ENCODE measurements at regions not wholly inside any gene's neighbourhood (a gene's known extent, or its start where the extent isn't known, plus 50 kb on each side); places are given as distances from the start of the nearest gene placed in this dataset.
A peak's percentile ranks its signal among the peaks of the same experiment; 100 is the strongest.

DNA sequence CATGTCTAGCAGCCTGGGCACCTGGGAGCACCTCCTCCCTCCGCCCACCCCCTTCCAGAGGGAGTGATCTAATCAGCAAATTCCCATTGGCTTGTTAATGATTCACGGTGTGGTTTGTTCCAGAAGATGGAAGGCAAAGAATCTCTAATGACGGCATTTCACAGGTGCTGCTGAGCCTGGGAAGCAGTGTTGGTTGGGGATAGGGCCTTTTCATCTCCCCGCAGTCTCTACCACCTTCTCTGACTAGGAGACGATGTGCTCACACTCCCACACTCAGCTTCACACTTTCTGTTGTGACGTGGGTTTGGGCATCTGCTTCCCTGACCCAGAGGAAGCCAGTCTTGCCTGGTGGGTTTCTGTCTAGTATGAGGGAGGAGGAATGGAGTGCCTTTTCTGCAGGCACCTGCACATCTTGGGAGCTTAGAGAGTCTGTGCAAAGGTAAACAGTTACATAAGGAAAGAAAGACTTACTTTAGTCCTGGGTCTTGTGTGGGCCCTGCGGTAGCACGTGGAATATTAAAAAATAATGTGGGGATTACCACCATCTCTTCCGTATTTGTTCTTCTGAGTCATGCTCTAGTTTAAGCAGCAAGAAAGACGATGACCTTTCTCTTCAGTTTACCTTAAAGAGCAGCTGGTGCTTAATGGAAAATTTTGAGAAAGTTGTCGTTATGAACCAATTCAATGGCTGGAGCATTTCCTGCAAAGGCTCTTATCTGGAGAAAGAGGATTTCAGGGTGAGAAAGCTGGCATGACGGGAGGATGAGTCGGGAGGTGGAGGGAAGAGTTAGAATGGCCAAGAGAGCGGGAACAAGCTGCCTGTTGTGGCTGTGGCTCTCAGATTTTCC lies 70.6 kb upstream of the ARHGAP5 start:
- peak; percentile 70 for DNase-seq

DNA sequence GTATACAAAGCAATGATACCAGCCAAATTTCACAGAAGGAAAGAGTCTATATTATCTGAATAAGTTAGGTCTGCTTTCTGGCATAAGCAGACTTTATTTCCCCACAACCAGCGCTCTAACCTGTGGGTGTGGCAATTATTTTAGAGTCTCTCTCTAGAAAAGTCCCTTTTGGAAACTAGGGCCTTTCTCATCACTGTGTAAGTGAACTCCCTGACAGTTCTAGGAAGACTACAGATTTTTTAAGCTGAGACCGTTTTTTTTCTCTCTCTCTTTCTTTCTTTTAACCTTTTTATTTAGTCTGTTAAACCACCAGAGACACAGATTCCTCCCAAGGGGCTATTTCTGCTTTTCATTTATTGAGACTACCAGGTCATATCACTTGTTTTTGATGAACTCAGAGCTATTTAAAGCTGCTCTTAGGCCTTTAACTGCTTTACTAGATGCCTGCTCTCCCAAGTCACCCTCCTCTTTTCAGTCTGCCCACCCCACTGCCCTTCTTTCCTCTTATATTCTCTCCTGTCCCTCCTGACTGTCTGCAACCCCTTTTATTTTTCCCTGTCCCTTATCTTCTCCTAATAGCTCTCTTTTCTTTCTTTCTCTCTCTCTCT lies 69.2 kb upstream of the ARHGAP5 start:
- DNase-seq = no peak

DNA sequence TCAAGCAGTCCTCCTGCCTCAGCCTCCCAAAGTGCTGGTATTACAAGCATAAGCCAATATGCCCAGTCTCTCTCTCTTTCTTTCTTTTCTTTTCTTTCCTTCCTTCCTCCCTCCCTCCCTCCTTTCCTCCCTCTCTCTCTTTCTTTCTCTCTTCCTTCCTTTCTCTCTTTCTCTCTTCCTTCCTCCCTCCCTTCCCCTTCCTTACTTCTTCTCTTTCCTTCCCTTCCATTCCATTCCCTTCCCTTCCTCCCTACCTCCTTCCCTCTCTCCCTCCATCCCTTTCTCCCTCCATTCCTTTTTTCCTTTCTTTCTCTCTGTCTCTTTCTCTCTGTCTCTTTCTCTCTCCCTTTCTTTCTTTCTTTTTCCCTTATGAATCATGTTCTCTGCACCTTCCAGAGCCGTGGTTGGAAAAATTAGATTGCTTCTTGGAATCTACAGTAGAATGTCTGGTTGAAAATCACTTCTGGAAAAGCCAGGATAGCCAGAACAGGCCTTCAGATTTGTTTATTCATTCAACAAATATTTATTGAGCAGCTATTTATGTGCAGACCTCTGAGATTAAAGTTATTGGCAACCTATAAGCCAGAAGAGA lies 68.4 kb upstream of the ARHGAP5 start:
- no peak for DNase-seq

GRCh38 chr14:32009221-32009975 lies 67.7 kb upstream of the ARHGAP5 start:
- DNase-seq = no peak

DNA sequence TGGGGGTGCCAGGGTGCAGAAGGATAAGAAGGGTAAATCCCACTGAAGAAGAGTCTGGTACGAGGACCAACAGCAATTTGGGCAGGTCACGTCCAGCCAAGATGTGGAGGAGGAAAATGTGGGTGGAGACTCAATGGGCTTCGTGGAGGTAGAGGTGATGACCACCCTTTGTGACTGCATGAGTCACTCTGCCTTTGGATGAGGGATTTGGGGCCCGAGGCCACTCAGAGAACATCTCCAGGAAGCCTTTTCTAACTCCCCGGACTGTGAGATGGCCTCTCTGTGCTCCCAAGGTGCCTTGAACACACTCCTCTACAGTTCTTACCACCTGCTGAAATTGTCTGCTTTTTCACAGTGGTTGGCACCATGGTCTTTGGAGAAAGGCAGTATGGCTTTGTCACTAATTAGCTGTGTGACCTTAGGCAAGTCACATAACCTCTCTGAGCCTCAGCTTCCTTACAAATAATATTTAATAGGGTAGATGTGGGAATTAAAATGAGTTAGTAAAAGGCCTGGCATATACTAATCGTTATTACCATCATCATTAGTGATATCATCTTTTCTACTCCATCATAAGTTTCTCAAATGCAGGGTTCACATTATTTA lies 67.0 kb upstream of the ARHGAP5 start:
- peak; percentile 75 for DNase-seq

DNA sequence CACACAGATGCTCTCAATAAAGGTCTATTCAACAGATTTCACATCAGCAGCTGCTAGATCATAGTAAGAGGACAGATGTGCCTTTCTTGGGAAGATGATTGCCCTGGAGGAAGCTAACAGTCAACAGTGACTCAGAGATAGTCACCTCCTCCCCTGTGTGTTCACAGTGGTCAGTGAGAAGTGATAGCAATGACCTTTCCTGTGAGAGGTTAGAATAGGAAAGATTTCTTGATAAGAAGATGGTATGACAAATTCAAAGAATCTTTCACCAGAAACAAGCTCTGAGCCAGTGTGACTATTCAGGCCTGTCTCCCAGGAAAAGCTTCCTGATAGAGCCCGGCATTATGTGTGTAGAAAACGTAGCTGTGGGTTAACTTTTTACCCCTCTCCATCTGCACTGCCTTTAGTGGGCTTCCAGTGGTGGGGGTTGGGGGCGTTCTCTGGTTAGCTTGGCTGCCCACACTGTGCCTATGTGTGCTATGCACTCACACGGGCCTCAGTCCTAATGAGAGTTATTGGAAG lies 66.4 kb upstream of the ARHGAP5 start:
- DNase-seq = peak; percentile 82

DNA sequence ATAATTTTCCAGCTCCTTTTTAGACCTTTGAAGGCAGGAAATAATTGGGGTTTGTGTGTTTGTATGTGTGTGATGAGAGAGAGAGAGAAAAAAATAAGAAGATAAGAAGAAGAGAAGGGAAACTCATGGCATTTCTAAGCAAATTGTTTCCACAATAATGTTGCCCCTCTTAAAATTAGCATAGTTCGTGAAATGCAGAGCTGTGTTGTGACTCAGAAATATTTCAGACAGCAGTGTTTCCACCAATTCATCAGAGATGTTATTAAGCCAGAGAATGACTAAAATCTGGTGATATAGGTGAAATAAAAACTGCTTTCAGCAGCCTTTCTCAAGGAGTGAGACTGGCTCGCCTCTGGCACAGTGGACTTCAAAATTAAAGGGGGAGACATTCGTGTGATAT lies 65.9 kb upstream of the ARHGAP5 start:
- no peak for DNase-seq

GRCh38 chr14:32012062-32012461 lies 65.0 kb upstream of the ARHGAP5 start:
- DNase-seq = no peak

- DNase-seq = no peak
Observed at GRCh38 chr14:32012571-32012970, 64.5 kb upstream of the ARHGAP5 start.

GRCh38 chr14:32013083-32013482 lies 64.0 kb upstream of the ARHGAP5 start:
- DNase-seq = no peak

- no peak for DNase-seq
Observed at GRCh38 chr14:32014057-32014456, 63.0 kb upstream of the ARHGAP5 start.

DNA sequence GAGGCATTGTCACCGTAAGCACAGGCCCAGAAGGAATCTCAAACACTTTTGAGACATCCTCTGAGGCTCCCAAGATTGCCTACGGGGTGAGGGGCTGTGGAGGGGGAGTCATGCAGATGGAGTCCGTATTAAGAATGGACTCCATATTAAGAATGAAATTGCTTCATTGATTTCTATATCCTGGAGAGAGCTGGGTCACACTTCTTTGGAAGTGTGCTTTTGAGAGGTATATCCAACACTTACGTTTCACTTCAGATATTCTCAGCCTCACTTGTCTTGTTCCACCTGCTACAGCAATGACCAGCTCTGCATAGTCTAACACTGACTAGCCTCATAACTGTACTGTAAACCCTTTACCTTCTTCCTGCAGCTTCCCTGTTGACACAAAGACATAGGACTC lies 62.6 kb upstream of the ARHGAP5 start:
- no peak for DNase-seq

DNA sequence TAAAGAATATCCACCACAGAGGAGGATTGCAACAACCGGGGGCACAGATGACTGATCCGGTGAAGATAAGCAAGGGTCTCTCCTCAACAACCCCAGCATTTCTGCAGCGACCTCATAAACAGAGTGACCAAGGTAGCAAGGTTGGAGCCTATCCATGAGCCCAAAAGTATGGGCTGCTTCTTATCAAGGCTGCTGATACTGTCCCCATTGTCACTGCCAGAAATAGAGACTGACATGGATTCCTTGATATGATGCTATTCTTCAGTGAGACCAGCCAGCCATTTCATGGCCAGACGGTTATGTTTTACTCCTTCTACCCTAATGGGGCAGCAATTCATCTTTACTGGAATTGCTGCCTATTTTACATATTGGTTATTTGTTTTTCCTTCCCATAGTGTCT lies 61.9 kb upstream of the ARHGAP5 start:
- no peak for DNase-seq

DNA sequence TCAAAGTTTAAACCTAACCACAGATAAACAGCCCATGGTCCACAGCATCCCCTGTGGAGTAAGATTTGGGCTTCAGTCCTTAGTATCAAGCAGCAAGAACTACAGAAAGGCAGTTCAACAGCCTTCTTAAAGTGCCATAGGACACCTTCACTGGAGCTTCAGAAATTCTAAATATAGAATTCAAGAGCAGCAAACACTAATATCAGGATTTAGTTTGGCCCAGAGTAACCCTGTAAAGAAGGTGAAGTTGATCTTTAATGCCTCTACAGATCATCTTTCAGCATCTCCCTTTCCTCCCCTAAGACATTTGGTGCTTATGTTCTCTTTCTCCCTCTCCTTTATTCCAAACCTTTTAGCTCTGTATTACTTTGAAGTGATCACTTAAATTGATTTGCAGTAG lies 59.5 kb upstream of the ARHGAP5 start:
- no peak for DNase-seq

GRCh38 chr14:32018391-32019092 lies 58.6 kb upstream of the ARHGAP5 start:
- no peak for DNase-seq

GRCh38 chr14:32019276-32019675 lies 57.8 kb upstream of the ARHGAP5 start:
- no peak for DNase-seq

GRCh38 chr14:32020882-32021281 lies 56.2 kb upstream of the ARHGAP5 start:
- no peak for DNase-seq

DNA sequence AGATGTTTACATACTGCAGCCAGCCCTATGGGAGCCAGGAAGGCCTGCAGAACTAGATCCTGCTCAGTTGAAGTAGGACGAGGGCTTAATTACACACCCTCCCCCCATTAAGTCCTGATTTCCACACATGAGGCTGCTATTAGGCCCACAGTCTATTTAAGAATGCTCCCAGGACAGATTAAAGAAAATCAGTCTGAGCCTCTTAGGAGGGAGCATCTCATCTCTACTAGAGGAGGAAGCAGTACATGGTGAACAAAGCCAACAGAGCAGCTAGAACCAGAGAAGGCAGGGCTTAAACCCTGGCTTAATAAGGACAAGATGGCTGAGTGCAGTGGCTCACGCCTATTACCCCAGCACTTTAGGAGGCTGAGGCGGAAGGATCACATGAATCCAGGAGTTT lies 55.8 kb upstream of the ARHGAP5 start:
- no peak for DNase-seq

DNA sequence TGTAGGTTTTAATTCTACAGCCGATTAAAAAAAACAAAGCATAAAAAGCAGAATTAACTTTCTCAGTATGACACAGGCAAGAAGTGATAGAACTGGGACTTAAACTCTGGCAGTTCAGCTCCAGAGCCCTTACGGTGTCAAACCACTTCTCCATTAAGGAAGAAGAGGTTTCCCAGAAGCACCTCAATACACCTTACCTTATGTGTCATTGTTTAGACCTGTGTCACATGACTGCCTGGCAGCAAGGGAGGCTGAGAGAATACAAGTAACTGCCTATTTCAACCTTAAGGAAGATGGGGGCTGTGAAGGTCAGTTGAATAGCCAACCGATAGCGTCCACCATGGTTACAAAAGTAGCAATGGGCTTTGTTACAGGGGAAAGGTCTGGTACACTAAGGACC lies 54.6 kb upstream of the ARHGAP5 start:
- no peak for DNase-seq

DNA sequence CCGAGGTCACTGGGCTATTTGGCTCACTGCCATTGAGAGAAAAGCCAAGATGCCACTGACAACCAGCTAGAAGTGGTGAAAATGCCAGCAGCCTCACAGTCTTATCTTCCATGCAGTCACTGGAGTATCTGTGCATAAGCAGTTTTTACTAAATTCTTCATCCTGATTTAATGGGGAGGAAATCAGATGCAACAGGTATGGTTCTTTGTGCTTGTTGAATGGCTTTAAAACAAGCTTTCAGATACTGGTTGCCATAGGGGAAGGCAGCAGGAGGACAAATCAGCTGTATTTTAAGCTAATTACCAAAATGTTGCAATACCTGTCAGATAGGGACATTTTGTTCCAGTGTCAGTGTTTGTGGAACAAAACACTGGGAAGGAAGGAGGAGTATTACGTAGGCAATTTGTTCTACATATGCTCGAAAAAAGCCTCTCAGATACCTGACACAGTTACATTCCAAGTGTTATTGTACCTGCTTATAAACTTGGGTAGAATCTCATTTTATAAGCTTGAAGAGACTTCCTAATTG lies 54.1 kb upstream of the ARHGAP5 start:
- DNase-seq = no peak

DNA sequence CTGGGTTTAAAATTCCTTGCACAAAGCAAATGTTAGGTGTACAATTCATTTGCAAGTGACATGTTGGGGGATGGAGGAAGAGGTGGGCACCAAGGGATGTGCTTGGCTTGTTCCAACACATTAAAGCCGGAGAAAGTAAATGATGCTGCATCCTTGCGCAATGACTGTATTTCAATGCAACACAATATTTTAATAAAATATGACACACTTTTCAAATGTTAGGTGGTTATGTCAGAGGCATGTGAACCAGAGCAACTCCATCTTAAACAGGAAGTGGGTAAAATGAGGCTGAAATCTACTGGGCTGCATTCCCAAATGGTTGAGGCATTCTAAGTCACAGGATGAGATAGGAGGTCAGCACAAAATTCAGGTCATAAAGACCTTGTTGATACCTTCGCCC lies 53.6 kb upstream of the ARHGAP5 start:
- DNase-seq = no peak

Data from islet precursor cell (in vitro differentiated cells).